Iris pigment epithelial cell (primary cell): ENCODE measurements at regions not wholly inside any gene's neighbourhood (a gene's known extent, or its start where the extent isn't known, plus 50 kb on each side); places are given as distances from the start of the nearest gene placed in this dataset.

Experiments used
- DNase-seq: peaks from one replicate; pipeline ENCODE4 v3.0.0-alpha.2; 2011; ENCODE audit warnings: low read depth

DNA sequence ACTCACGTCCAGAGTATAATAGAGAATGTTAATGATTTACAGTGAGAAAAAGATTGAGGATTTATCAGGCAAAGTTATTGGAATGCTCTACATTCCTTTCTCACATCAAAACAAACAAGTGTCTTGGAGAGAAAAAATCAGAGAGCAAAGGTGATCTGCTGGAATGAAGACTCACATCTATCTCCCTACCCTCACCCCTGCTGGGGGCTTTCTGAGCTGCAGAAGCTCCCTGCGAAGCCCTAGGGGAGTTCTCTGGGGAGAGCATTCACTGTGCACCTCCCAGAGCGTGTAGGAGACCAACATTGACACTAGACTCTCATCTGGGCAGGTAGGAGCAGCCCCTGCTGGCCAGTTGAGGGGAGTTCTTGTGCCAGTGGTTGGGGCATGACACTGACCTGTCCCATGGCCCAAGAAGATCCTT, 76.6 kb upstream of the ADAMTS16 start:
- DNase-seq, result no peak

DNA sequence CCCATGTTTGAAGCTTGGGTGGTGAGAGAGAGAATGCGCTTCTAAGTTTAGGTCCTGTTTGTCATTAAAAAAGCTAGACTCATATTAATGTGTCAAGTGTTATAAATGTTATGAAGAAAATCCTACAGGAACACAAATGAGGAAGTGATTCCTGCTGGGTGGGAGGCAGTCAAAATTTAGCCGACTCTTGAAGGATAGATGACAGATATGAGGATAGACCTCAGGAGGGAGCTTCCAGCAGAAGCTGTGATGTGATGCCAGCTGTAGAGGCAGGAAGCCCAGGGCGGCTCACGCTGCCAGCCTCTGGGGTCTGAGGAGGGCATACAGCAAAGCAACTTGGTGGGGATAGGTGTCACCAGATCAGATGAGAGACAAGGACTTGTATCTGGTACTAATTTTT, 74.7 kb upstream of the ADAMTS16 start:
- DNase-seq, result no peak

DNA sequence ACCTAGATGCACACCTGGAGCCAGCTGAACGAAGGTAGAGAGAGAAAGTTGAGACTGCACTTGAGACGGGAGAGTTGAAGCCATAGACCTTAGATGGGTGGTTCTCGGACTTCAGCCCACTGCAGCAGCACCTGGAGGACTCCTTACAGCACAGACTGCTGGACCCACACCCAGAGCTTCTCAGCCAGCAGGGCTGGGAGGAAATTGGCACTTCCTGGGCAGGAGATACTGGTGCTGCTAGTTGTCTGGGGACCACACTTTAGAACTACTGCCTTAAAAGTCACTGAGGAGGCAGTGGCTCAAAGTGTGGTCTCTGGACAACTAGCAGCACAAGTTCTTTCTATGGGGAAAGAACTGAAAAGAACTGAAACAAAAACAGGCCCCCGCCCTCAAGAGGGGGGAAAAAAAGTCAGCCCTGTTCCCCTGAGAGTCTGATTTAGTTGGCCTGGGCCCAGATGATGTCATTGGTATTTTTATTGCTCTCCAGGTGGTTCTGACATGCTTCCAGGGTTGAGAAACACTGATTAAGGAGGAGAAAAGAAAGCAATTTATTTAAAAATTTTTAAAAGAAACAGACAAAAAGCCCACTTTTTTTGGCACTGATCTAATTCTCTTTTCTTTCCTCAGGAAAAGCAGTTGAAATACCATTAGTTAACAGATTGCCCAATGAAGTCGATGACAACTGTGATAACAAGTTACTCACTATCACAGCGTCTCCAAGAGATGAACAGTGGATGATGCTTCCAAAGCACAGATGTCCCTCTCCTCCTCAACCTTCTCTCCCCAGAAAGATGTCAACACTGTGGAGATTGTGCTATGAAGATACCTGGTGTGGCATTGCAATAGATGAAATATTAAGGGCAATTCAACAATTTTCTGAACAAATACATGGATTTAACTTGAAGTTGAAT, 73.6 kb upstream of the ADAMTS16 start:
- no peak for DNase-seq

DNA sequence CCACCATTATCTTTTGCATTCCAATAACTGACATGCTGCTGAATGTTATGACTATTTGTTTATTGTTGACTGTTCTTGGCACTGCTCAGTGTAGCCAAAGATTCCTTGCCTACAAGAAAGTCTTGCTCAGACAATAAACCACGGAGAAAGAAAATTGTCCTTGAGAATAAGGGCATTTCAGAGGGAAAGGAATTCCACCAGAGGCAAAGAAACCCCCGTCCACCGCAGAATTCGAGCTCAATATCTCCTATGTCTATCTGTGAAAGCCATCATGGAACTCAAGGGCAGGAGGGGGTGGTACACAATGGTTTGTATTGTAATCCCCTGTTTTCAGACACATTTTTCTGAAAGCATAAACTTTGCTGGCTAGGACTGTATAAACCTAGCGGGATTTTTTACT, 70.3 kb upstream of the ADAMTS16 start:
- DNase-seq, result no peak

DNA sequence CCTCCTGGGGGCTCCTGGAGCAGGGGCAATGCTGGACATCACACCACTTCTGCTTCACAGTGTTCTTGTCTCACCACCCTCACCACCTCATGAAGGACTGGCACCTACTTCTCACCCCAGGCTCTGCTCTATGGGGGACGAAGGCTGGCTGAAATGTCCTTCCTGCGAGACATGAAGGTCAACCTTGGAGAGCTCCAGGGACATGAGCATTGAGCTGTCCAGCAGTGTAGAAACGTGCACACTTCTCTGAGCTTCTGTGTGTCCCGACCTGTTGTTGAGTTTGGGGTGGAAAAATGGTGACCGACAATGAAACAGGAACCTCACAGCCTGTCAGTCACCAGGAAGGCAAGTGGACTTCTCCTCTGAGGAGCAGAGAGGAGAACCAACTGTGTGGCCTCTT, 68.6 kb upstream of the ADAMTS16 start:
- no peak for DNase-seq

DNA sequence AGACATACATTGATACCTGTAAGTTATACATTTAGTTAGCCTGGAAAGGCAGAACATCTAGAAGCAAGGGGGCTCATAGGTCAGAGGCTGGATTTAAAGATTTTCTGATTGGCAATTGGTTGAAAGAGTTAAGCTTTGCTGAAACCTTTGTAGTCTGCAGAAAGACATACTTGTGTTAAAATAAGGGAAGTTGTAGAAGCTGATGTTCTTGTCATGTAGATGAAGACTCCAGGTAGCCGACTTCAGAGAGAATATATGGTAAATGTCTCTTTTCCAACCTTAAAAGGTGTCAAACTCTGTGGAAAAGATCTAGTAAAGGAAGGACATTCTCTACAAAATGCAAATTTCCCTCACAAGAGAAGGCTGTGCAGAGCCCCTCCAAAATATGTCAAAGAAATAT, 62.9 kb upstream of the ADAMTS16 start:
- no peak for DNase-seq

DNA sequence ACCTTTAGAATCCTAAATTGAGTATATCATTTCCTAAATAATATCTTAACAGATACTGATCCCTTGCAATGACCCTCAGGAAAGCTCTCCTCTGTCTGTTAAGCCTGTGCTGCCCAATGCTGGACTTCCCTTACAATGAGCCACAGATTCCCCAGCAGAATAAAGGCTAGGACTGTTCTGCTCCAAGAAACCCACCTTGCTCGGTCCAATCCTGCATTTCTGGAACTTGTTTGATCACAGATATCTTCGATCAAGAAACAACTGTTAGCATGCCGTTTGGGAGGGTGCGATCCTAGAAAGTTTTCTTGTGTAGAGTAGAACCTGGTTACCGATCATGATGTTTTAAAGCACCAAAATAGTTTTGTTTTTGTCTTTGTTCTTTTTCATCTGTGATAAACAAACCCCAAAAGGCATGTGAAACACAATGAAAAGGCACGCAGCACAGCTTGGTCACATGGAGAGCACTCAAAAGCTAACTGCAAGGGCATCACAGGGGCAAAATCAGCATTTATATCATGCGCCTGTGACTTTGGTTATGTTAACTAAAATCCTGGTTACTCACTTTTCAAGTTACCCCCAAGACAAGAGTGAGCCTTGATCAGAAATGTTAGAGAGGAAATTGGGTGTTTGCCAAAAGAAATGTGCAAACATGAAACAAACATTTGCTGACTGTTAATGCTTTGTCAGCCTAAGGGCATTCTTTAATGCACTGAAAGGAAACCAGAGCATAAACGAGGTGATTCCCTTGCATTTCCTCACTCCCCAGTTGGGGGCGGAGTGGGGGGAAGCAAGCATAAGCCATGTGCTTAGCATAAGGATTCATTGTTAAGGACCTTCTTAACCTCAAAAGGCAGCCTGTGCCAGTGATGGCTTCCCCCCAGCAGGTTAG, 61.9 kb upstream of the ADAMTS16 start:
- no peak for DNase-seq

DNA sequence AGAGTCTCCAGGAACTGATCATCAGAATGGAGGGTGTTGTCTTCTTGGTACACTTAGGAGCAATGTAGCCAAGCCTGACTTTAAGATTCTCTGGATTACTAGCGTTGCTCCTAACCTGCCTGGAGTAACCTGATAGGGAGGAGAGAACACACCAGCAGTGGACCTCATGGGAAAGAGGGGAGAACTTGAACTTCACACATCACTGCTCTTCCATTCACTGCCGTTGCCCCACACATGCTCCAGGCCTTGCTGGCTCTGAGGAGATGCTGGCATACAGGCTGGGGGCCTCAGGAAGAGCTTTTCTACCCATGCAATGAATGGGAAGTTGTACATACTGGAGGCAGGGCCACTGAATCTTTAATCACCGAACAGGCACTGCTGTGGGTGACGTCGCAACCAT, 60.3 kb upstream of the ADAMTS16 start:
- no peak for DNase-seq

DNA sequence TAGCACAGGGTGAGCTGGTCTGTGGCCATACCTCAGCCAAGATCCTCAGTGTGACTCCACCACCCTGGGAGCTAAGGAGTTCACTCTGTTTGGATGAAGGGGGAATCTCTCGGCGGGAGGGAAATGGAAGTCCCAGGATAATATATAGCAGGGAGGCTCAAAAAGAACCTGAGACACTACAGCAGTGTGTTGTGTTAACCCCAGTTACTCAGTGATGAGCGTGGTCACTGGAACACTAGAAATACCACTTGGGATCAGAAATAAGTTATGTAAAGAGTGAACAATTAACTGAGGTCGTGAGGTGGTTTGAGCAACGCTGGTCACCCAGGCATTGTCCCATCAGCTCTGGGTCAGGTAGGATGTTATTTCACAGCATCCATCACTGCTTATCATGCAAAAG, 59.3 kb upstream of the ADAMTS16 start:
- no peak for DNase-seq

DNA sequence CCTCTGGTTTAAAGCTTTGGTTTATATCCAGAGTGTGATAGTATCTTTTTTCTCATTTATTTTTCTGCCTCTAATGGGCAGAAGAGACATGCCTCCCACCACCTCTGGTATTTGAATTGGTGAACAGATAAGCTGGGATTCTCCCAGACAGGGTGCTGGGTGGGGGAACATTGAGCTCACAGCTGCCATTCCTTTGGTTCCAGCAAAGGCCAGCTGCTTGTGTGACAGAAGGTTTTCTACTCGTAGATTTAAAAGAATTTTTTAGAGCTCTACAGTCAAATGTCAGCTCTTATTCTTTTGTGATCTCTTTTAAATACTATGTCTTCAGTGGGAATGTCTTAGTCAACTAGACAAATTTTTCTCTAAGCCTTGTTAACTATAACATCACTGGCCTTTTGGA, 54.7 kb upstream of the ADAMTS16 start:
- no peak for DNase-seq

DNA sequence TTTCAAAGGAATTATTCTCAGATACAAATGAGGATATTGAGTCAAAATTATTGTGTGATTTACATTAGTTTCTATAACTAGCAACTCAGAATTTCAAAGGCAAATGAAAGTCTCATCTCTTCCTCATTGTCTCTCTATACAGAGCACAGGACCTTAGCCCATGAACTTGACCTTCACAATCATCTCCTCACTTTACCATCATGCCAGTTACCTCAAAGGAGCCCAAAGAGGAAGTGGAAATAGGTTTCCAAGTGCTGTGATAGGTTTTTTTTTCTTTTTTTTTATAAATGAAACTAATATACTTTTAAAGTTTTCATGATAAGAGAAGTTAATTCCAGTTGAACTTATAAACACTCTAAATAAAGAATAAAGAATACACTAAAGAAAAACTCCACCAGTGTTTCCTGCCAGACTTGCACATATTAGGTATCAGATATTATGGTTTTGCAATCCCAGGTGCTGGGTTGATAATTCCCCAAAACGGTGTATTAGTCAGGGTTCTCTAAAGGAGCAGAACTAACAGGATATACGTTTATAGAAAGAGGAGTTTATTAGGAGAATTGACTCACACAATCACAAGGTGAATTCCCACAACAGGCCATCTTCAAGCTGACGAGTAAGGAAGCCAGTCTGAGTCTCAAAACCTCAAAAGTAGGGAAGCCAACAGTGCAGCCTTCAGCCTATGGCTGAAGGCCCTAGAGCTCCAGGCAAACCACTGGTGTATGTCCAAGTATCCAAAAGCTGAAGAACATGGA, 50.1 kb upstream of the ADAMTS16 start:
- no peak for DNase-seq
